Naive thymus-derived CD4-positive, alpha-beta T cell (primary cell): ENCODE measurements at regions not wholly inside any gene's neighbourhood (a gene's known extent, or its start where the extent isn't known, plus 50 kb on each side); places are given as distances from the start of the nearest gene placed in this dataset.

Source experiments
- ATAC-seq: fragments of 150-1000 bp; cut with Tn5 transposase; 2 replicates; pipeline ENCODE4 v1.10.0; 2021; ENCODE audit warnings: mild to moderate bottlenecking, moderate library complexity
- CTCF ChIA-PET: fragments of 350-600 bp; sonication (Branson Sonifier 250); formaldehyde crosslinking; loops from one replicate; lab custom pipeline; 2021; ENCODE audit warnings: antibody characterized with exemption; lab: Charles Lee
- POLR2A ChIA-PET: fragments of 350-600 bp; sonication (Branson Sonifier 250); formaldehyde crosslinking; loops from one replicate; lab custom pipeline; 2021; ENCODE audit warnings: antibody characterized with exemption, inconsistent platforms; lab: Charles Lee
- DNase-seq, 9 donors: peaks; one replicate each; pipeline versions ENCODE4 v3.0.0 to v3.0.0-alpha.2; 2020 to 2022; ENCODE audit warnings: mixed read lengths in 1 of 9
- H3K27ac ChIP-seq: one replicate; pipeline ENCODE4 v1.7.0; 2013; ENCODE audit warnings: mild to moderate bottlenecking, low read depth, low read length, moderate library complexity
- H3K27me3 ChIP-seq, 2 donors: one replicate each; pipeline ENCODE4 v1.7.0; 2013; ENCODE audit warnings: low read length in 2 of 2, mild to moderate bottlenecking in 2 of 2, moderate library complexity in 2 of 2; ENCODE audit not compliant: control insufficient read depth in 2 of 2, insufficient read depth in 2 of 2
- H3K36me3 ChIP-seq, 3 experiments: 1 replicate in 2 of 3; 2 replicates in 1 of 3; pipeline ENCODE4 v1.7.0; 2013; ENCODE audit warnings: low read length in 3 of 3, mild to moderate bottlenecking in 3 of 3, moderate library complexity in 1 of 3; ENCODE audit not compliant: insufficient read depth in 3 of 3, control insufficient read depth in 2 of 3
- H3K4me1 ChIP-seq, 2 donors: one replicate each; pipeline ENCODE4 v1.7.0; 2013; ENCODE audit warnings: low read length in 2 of 2, mild to moderate bottlenecking in 2 of 2, moderate library complexity in 1 of 2; ENCODE audit not compliant: control insufficient read depth in 2 of 2, insufficient read depth in 2 of 2
- H3K4me3 ChIP-seq: 2 replicates; pipeline ENCODE4 v1.7.0; 2013; ENCODE audit warnings: mild to moderate bottlenecking, low read length
- H3K9me3 ChIP-seq, 3 experiments: 1 replicate in 2 of 3; 2 replicates in 1 of 3; pipeline ENCODE4 v1.7.0; 2013; ENCODE audit warnings: low read length in 3 of 3; ENCODE audit not compliant: control insufficient read depth in 2 of 3
- H3K27ac Mint-ChIP-seq, 9 donors: one replicate each; pipeline ENCODE4 v1.8.0; 2020 to 2022; ENCODE audit warnings: mixed read lengths in 9 of 9, mild to moderate bottlenecking in 8 of 9, moderate library complexity in 5 of 9, inconsistent platforms in 2 of 9
- H3K27me3 Mint-ChIP-seq, 5 donors: one replicate each; pipeline ENCODE4 v1.8.0; 2021 to 2022; ENCODE audit warnings: mixed read lengths in 5 of 5, mild to moderate bottlenecking in 1 of 5
- H3K36me3 Mint-ChIP-seq, 5 donors: one replicate each; pipeline ENCODE4 v1.8.0; 2020 to 2022; ENCODE audit warnings: mixed read lengths in 5 of 5, mild to moderate bottlenecking in 3 of 5, inconsistent platforms in 1 of 5
- H3K4me1 Mint-ChIP-seq, 7 donors: one replicate each; pipeline ENCODE4 v1.8.0; 2020 to 2022; ENCODE audit warnings: mixed read lengths in 7 of 7, mild to moderate bottlenecking in 3 of 7, inconsistent platforms in 1 of 7
- H3K4me3 Mint-ChIP-seq, 10 donors: one replicate each; pipeline ENCODE4 v1.8.0; 2020 to 2022; ENCODE audit warnings: mild to moderate bottlenecking in 10 of 10, mixed read lengths in 10 of 10, moderate library complexity in 6 of 10, inconsistent platforms in 2 of 10
- H3K9me3 Mint-ChIP-seq, 11 donors: one replicate each; pipeline ENCODE4 v1.8.0; 2020 to 2022; ENCODE audit warnings: mixed read lengths in 11 of 11, mild to moderate bottlenecking in 4 of 11, inconsistent platforms in 1 of 11, moderate library complexity in 1 of 11
- intact Hi-C, 2 donors: fragments of 100-400 bp; cut with micrococcal nuclease; formaldehyde crosslinking; loops; one replicate each; pipeline ENCODE4 v1.15.1; 2023

GRCh38 chr13:89486065-89486464, 1814.9 kb downstream of the SLITRK5 start:
- ChIA-PET CTCF (no interaction called here), POLR2A (no interaction called here)
- no peak overlapping the region for H3K4me3 ChIP-seq
- intact Hi-C loops: no loop called here
- no peaks in the 10 kb centered on the region for H3K9me3 ChIP-seq
- no peak overlapping the region for H3K27ac Mint-ChIP-seq
- no peaks in the 10 kb centered on the region for H3K4me1 Mint-ChIP-seq
- no peaks in the 10 kb centered on the region for H3K36me3 ChIP-seq
- no peaks in the 10 kb centered on the region for H3K36me3 Mint-ChIP-seq
- H3K4me3 Mint-ChIP-seq: no peak overlapping the region
- no peaks in the 10 kb centered on the region for H3K4me1 ChIP-seq
- no peaks in the 10 kb centered on the region for H3K27me3 ChIP-seq
- ATAC-seq (no peak), DNase-seq (no peak)
- H3K9me3 Mint-ChIP-seq: peaks cover 0 to 10% (median 3%) of the 10 kb centered on the region in 11 donors
- H3K27me3 Mint-ChIP-seq: no peaks in the 10 kb centered on the region
- no peak overlapping the region for H3K27ac ChIP-seq

- ChIA-PET POLR2A (no interaction called here), CTCF (no interaction called here)
- ATAC-seq (no peak), DNase-seq (no peak)
- no peak overlapping the region for H3K27ac Mint-ChIP-seq
- no peak overlapping the region for H3K27ac ChIP-seq
- H3K4me3 Mint-ChIP-seq: no peak overlapping the region
- no peak overlapping the region for H3K4me3 ChIP-seq
- H3K36me3 Mint-ChIP-seq: no peaks in the 10 kb centered on the region
- intact Hi-C loops: no loop called here
- no peaks in the 10 kb centered on the region for H3K27me3 Mint-ChIP-seq
- H3K36me3 ChIP-seq: no peaks in the 10 kb centered on the region
- H3K9me3 Mint-ChIP-seq: peaks cover 0 to 10% (median 6%) of the 10 kb centered on the region in 11 donors
- no peaks in the 10 kb centered on the region for H3K4me1 ChIP-seq
- no peaks in the 10 kb centered on the region for H3K4me1 Mint-ChIP-seq
- no peaks in the 10 kb centered on the region for H3K27me3 ChIP-seq
- no peaks in the 10 kb centered on the region for H3K9me3 ChIP-seq
Observed at GRCh38 chr13:89486709-89487108, 1815.5 kb downstream of the SLITRK5 start.

DNA sequence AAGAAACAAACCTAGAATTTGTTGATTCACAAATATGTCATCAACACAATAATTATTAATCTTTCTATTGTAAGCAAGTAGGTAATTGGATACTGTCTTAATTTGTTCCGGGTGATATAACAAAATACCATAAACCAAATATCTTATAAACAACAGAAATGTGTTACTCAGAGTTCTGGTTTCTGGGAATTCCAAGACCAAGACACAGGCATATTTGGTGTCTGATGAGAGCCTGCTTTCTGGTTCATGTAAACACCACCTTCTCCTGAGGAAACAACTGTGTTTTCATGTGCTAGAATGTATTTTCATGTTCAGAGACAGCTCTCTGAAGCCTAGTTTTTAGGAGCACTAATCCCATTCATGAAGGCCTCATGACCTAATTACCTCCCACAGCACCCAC, 1819.5 kb downstream of the SLITRK5 start:
- no peaks in the 10 kb centered on the region for H3K36me3 ChIP-seq
- no peak for DNase-seq
- no peak for ATAC-seq
- H3K9me3 ChIP-seq: peaks cover 0 to 4% (median 0%) of the 10 kb centered on the region in 3 experiments
- no peak overlapping the region for H3K27ac ChIP-seq
- Mint-ChIP-seq H3K4me1 (no peaks in the 10 kb centered on the region), H3K4me3 (no peak overlapping the region), H3K9me3 (peaks cover 0 to 15% (median 7%) of the 10 kb centered on the region in 11 donors), H3K27ac (no peak overlapping the region), H3K36me3 (no peaks in the 10 kb centered on the region), H3K27me3 (no peaks in the 10 kb centered on the region)
- ChIA-PET POLR2A (no interaction called here), CTCF (no interaction called here)
- H3K27me3 ChIP-seq: no peaks in the 10 kb centered on the region
- intact Hi-C loops: loop anchor here in 1 of 2 donors (10.0 kb wide), 1 partner anchor 134 kb away; no protein-coding TSS in a partner anchor
- no peak overlapping the region for H3K4me3 ChIP-seq
- no peaks in the 10 kb centered on the region for H3K4me1 ChIP-seq

DNA sequence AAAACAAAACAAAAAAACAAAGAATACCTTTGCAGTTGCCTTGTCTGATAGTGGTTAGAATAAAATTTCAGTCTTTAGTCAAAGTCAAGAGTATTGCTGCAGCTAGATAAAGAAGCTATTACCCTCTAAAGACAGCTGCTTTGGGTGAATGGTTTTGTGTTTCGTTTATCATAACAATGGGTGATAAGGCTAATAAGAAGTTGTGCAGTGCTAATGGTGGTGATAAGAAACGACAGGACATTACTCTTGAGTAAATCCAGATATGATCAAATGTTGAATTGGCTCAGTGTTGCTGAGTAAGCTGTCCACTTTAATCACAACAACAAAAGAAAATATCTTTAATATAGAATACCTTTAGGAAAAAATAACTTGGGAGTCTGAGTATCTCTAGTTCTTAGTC, 1825.3 kb downstream of the SLITRK5 start:
- no peaks in the 10 kb centered on the region for H3K4me1 ChIP-seq
- no peak for DNase-seq
- H3K36me3 ChIP-seq: no peaks in the 10 kb centered on the region
- H3K4me3 Mint-ChIP-seq: no peak overlapping the region
- no peak for ATAC-seq
- H3K27ac ChIP-seq: no peak overlapping the region
- H3K9me3 ChIP-seq: peaks cover 0 to 4% (median 0%) of the 10 kb centered on the region in 3 experiments
- no peak overlapping the region for H3K4me3 ChIP-seq
- no peaks in the 10 kb centered on the region for H3K36me3 Mint-ChIP-seq
- H3K27ac Mint-ChIP-seq: no peak overlapping the region
- H3K27me3 Mint-ChIP-seq: no peaks in the 10 kb centered on the region
- ChIA-PET CTCF (no interaction called here), POLR2A (no interaction called here)
- no peaks in the 10 kb centered on the region for H3K4me1 Mint-ChIP-seq
- H3K9me3 Mint-ChIP-seq: peaks cover 0 to 21% (median 5%) of the 10 kb centered on the region in 11 donors
- no peaks in the 10 kb centered on the region for H3K27me3 ChIP-seq
- intact Hi-C loops: loop anchor here in 1 of 2 donors (10.0 kb wide), 1 partner anchor 128 kb away; no protein-coding TSS in a partner anchor

DNA sequence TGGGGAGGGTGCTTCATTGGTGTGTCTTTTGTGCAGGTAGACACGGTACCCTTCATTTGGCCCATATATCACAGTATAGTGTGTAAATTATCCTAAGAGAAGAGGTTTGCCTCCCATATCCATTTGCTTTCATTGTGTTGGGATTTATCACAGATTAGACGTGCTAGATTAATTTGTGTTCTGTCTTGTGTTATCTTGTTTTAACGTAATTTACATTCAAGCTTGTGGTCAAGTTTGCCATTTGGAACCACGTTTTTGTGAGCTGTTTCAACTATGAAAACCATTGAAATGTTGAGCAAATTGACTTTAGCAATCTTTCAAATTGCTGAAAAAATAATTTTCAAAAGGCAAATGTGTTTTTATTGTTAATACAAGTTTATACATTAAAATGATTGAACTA, 1826.5 kb downstream of the SLITRK5 start:
- Histone ChIP-seq H3K27me3 (no peaks in the 10 kb centered on the region), H3K27ac (no peak overlapping the region), H3K36me3 (no peaks in the 10 kb centered on the region), H3K4me1 (no peaks in the 10 kb centered on the region), H3K9me3 (no peaks in the 10 kb centered on the region), H3K4me3 (no peak overlapping the region)
- intact Hi-C loops: loop anchor here in 1 of 2 donors (10.0 kb wide), 1 partner anchor 127 kb away; no protein-coding TSS in a partner anchor
- Mint-ChIP-seq H3K4me3 (no peak overlapping the region), H3K4me1 (no peaks in the 10 kb centered on the region), H3K9me3 (peaks cover 0 to 17% (median 6%) of the 10 kb centered on the region in 11 donors), H3K36me3 (no peaks in the 10 kb centered on the region), H3K27ac (no peak overlapping the region), H3K27me3 (no peaks in the 10 kb centered on the region)
- CTCF ChIA-PET: no interaction called here
- ATAC-seq (no peak), DNase-seq (no peak)
- POLR2A ChIA-PET: no interaction called here

- ATAC-seq (no peak), DNase-seq (no peak)
- CTCF ChIA-PET: no interaction called here
- H3K27me3 ChIP-seq: no peaks in the 10 kb centered on the region
- POLR2A ChIA-PET: no interaction called here
- no peak overlapping the region for H3K4me3 Mint-ChIP-seq
- H3K4me1 Mint-ChIP-seq: no peaks in the 10 kb centered on the region
- no peaks in the 10 kb centered on the region for H3K4me1 ChIP-seq
- intact Hi-C loops: no loop called here
- H3K9me3 ChIP-seq: peaks cover 0 to 5% (median 0%) of the 10 kb centered on the region in 3 experiments
- no peaks in the 10 kb centered on the region for H3K27me3 Mint-ChIP-seq
- H3K36me3 ChIP-seq: no peaks in the 10 kb centered on the region
- H3K4me3 ChIP-seq: no peak overlapping the region
- no peak overlapping the region for H3K27ac ChIP-seq
- H3K27ac Mint-ChIP-seq: no peak overlapping the region
- peaks cover 0 to 9% (median 3%) of the 10 kb centered on the region in 11 donors for H3K9me3 Mint-ChIP-seq
- H3K36me3 Mint-ChIP-seq: no peaks in the 10 kb centered on the region
Observed at GRCh38 chr13:89502286-89502685, 1831.1 kb downstream of the SLITRK5 start.

GRCh38 chr13:89514534-89515312, 1832.8 kb upstream of the MIR17HG start:
- Histone ChIP-seq H3K27me3 (no peaks in the 10 kb centered on the region), H3K4me3 (no peak overlapping the region), H3K9me3 (peaks cover 0 to 7% (median 0%) of the 10 kb centered on the region in 3 experiments), H3K4me1 (no peaks in the 10 kb centered on the region), H3K36me3 (no peaks in the 10 kb centered on the region), H3K27ac (no peak overlapping the region)
- intact Hi-C loops: no loop called here
- ChIA-PET CTCF (no interaction called here), POLR2A (no interaction called here)
- no peak for DNase-seq
- peaks cover 9 to 29% (median 12%) of the 10 kb centered on the region in 11 donors for H3K9me3 Mint-ChIP-seq
- no peaks in the 10 kb centered on the region for H3K27me3 Mint-ChIP-seq
- no peak overlapping the region for H3K27ac Mint-ChIP-seq
- no peak overlapping the region for H3K4me3 Mint-ChIP-seq
- ATAC-seq: no peak
- peaks cover 0 to 4% (median 0%) of the 10 kb centered on the region in 5 donors for H3K36me3 Mint-ChIP-seq
- no peaks in the 10 kb centered on the region for H3K4me1 Mint-ChIP-seq
